ENCODE measurements at regions not wholly inside any gene's neighbourhood (a gene's known extent, or its start where the extent isn't known, plus 50 kb on each side); places are given as distances from the start of the nearest gene placed in this dataset.

- TF ChIP-seq, protein P1, sequence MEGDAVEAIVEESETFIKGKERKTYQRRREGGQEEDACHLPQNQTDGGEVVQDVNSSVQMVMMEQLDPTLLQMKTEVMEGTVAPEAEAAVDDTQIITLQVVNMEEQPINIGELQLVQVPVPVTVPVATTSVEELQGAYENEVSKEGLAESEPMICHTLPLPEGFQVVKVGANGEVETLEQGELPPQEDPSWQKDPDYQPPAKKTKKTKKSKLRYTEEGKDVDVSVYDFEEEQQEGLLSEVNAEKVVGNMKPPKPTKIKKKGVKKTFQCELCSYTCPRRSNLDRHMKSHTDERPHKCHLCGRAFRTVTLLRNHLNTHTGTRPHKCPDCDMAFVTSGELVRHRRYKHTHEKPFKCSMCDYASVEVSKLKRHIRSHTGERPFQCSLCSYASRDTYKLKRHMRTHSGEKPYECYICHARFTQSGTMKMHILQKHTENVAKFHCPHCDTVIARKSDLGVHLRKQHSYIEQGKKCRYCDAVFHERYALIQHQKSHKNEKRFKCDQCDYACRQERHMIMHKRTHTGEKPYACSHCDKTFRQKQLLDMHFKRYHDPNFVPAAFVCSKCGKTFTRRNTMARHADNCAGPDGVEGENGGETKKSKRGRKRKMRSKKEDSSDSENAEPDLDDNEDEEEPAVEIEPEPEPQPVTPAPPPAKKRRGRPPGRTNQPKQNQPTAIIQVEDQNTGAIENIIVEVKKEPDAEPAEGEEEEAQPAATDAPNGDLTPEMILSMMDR (IDR thresholded peaks at IDR 0.05 in 4 of 5, conservative IDR thresholded peaks at IDR 0.05 in 1 of 5) = no peak
- no peak for TF ChIP-seq POLR2A (IDR thresholded peaks at IDR 0.05)
Observed at GRCh38 chr5:97764700-97765099, 581.7 kb upstream of the RIOK2 start.

All from gastrocnemius medialis (tissue), 4 donors.